ENCODE measurements at regions not wholly inside any gene's neighbourhood (a gene's known extent, or its start where the extent isn't known, plus 50 kb on each side); places are given as distances from the start of the nearest gene placed in this dataset.

- no peak overlapping the region for H3K4me3 ChIP-seq
- no peak overlapping the region for H3K4me2 ChIP-seq (ENCODE audit: control insufficient read depth, insufficient read depth)
- H3K27me3 ChIP-seq (replicated peaks in 1 of 2; ENCODE audit: control insufficient read depth in 2 of 2, insufficient read depth in 2 of 2, low read length in 1 of 2) = no peaks in the 10 kb centered on the region
- intact Hi-C loops (cut with micrococcal nuclease; ENCODE audit: unreplicated experiment) (no loop called here), in situ Hi-C loops (cut with MboI) (no loop called here)
- no peak overlapping the region for H3K9ac ChIP-seq (ENCODE audit: control insufficient read depth, insufficient read depth, low read length)
- ATAC-seq = peak; percentile 86
- no peak for DNase-seq (ENCODE audit: low read depth, low spot score)
- no peaks in the 10 kb centered on the region for H3K9me3 ChIP-seq (replicated peaks; ENCODE audit: control insufficient read depth, insufficient read depth, low read length)
- RAD21 ChIA-PET (ENCODE audit: unreplicated experiment) = interaction anchor here (0.7 kb wide), 1 partner anchor 452 kb away, joined by 3 read pairs; no protein-coding TSS in a partner anchor
- H2AFZ ChIP-seq (ENCODE audit: control insufficient read depth, low read depth, low read length) = peak overlapping the region; percentile 56
- CTCF ChIA-PET = no interaction called here
- POLR2A ChIA-PET = no interaction called here
- SMC1A ChIA-PET (ENCODE audit: uncharacterized antibody, unreplicated experiment) = interaction anchor here (0.7 to 2.7 kb wide), 2 partner anchors 11 to 12 kb away, joined by 3 to 12 read pairs; no protein-coding TSS in a partner anchor
- no peak overlapping the region for H3K27ac ChIP-seq (ENCODE audit: control insufficient read depth, insufficient read depth)
- H3K79me2 ChIP-seq (ENCODE audit: control insufficient read depth, insufficient read depth, low read length) = no peaks in the 10 kb centered on the region
- H4K20me1 ChIP-seq (ENCODE audit: control insufficient read depth, insufficient read depth) = no peaks in the 10 kb centered on the region
- FAIRE-seq = peak; percentile 38
- no peaks in the 10 kb centered on the region for H3K4me1 ChIP-seq (ENCODE audit: control insufficient read depth, insufficient read depth, low read length)
- BruUV-seq (replicated peaks) = no TSS peak
- 18% methylated on average over 4 of the region's 4 CpGs for whole genome bisulfite sequencing (ENCODE audit: insufficient coverage, insufficient replicate concordance, low lambda C conversion rate, missing lambda C conversion rate)
- no peaks in the 10 kb centered on the region for H3K36me3 ChIP-seq (ENCODE audit: control insufficient read depth in 2 of 2, insufficient read depth in 2 of 2, low read length in 1 of 2)
- TF ChIP-seq MAX (IDR thresholded peaks at IDR 0.05; ENCODE audit: low read depth, low read length) (0 out of 2 replicates have a peak, but pooled peaks have one; percentile 25), LARP7 (IDR thresholded peaks at IDR 0.05) (no peak), RUNX3 (IDR thresholded peaks at IDR 0.05; ENCODE audit: low read length) (no peak), BCLAF1 (IDR thresholded peaks at IDR 0.05) (no peak), CHD4 (IDR thresholded peaks at IDR 0.05) (no peak), BCL3 (IDR thresholded peaks at IDR 0.05; ENCODE audit: borderline replicate concordance, insufficient read depth, low read depth, low read length, poor library complexity, severe bottlenecking) (no peak), SKIL (IDR thresholded peaks at IDR 0.05; ENCODE audit: low read depth, poor library complexity, severe bottlenecking) (no peak), SRF (IDR thresholded peaks at IDR 0.05; ENCODE audit: low read depth in 2 of 2, low read length in 2 of 2) (no peak), DPF2 (IDR thresholded peaks at IDR 0.05) (no peak), CEBPB (IDR thresholded peaks at IDR 0.05; ENCODE audit: borderline replicate concordance in 1 of 2, low read depth in 2 of 2, low read length in 2 of 2) (no peak), ZBED1 (IDR thresholded peaks at IDR 0.05; ENCODE audit: borderline replicate concordance) (no peak), RELA (IDR thresholded peaks at IDR 0.05; ENCODE audit: borderline replicate concordance, partially characterized antibody) (no peak), IRF4 (IDR thresholded peaks at IDR 0.05; ENCODE audit: low read depth, low read length) (no peak), PAX5 (IDR thresholded peaks at IDR 0.05; ENCODE audit: borderline replicate concordance, low read depth, low read length) (no peak), SPI1 (IDR thresholded peaks at IDR 0.05; ENCODE audit: borderline replicate concordance, insufficient read depth, low read depth, low read length) (peak; percentile 7; the same call in 1 of the 2 replicates), POU2F2 (IDR thresholded peaks at IDR 0.05; ENCODE audit: borderline replicate concordance, low read depth, low read length) (no peak), SMARCA5 (IDR thresholded peaks at IDR 0.05) (no peak), SUPT20H (IDR thresholded peaks at IDR 0.05; ENCODE audit: borderline replicate concordance, control insufficient read depth, low read depth, low read length) (no peak), SREBF1 (IDR thresholded peaks at IDR 0.05; ENCODE audit: low read length) (no peak)
Measured at GRCh38 chr4:62399242-62399641, 1199.1 kb downstream of the ADGRL3 start.

Measured in GM12878 (cell line).